ENCODE measurements at regions not wholly inside any gene's neighbourhood (a gene's known extent, or its start where the extent isn't known, plus 50 kb on each side); places are given as distances from the start of the nearest gene placed in this dataset.

- Histone ChIP-seq H3K36me3 (ENCODE audit: insufficient read depth) (no peaks in the 10 kb centered on the region), H3K4me1 (ENCODE audit: insufficient read depth) (no peaks in the 10 kb centered on the region), H3K27ac (ENCODE audit: low read depth) (no peak overlapping the region), H3K4me3 (ENCODE audit: low read depth, low read length) (no peak overlapping the region)
- WGBS: 47% methylated on average over 3 of the region's 3 CpGs
- DNase-seq (ENCODE audit: extremely low spot score): no peak
Observed at GRCh38 chr6:126812010-126812409, 306.5 kb upstream of the RSPO3 start.

DNA sequence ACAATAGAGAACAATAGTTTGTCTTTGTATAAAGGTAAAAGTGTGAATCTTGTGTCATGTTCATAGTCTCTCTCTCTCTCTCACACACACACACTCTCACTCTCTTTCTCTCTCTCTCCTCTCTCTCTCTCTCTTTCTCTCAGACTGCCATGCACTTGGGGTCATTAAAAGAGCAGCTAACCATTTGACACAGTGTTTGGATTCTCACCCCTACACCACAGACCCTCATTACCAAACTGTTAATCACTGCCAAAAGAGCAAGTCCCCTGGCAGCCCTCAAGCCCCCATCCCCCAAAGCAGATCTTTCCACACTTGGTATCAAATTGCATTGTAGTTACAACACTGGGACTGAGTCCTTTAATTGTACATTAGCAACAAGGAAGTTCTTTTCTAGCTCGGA lies 305.8 kb upstream of the RSPO3 start:
- H3K27ac ChIP-seq (ENCODE audit: low read depth): no peak overlapping the region
- no peak for DNase-seq (ENCODE audit: extremely low spot score)
- WGBS: 36% methylated on average over 1 of the region's 1 CpG
- no peaks in the 10 kb centered on the region for H3K36me3 ChIP-seq (ENCODE audit: insufficient read depth)
- H3K4me3 ChIP-seq (ENCODE audit: low read depth, low read length): no peak overlapping the region
- H3K4me1 ChIP-seq (ENCODE audit: insufficient read depth): no peaks in the 10 kb centered on the region

DNA sequence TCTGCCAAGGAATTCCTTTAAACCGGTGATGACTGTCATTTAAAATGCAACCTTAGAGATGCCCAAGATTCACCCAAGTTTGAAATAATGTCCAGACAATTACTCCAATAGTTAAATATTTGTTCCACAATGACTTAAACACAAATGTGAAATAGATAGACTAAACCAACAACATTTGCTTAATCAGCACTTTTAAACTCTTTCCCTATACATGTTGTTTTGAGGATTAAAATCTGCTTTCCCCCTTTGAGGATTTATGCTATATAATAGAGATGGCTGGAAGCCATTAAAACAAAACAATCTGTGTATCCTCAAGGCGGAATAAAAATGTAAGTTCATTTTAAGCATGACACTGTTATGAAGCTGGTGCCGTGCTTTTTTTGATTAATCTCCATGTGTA lies 297.8 kb upstream of the RSPO3 start:
- no peaks in the 10 kb centered on the region for H3K36me3 ChIP-seq (ENCODE audit: insufficient read depth)
- no peaks in the 10 kb centered on the region for H3K4me1 ChIP-seq (ENCODE audit: insufficient read depth)
- no peak overlapping the region for H3K4me3 ChIP-seq (ENCODE audit: low read depth, low read length)
- no peak for DNase-seq (ENCODE audit: extremely low spot score)
- WGBS: 63% methylated on average over 3 of the region's 3 CpGs
- H3K27ac ChIP-seq (ENCODE audit: low read depth): no peak overlapping the region

DNA sequence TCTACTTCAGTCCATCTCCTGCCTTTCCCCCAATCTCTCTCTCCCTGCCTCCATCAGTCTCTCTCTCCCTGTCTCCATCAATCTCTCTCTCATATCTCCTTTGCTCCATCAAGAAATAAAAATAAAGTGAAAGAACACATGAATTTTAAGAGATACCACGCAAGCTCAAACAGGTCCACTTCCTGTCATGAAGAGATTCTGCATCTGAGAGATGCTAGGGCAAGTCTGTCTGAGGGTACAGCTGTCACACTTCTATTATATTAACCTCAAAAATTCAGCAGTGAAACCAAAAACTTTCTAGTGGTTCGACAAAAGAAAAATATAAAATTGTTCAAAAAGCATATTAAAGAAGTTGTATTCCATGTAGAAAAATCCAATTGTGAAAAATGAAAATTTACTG lies 296.8 kb upstream of the RSPO3 start:
- Histone ChIP-seq H3K4me1 (ENCODE audit: insufficient read depth) (no peaks in the 10 kb centered on the region), H3K4me3 (ENCODE audit: low read depth, low read length) (no peak overlapping the region), H3K27ac (ENCODE audit: low read depth) (no peak overlapping the region), H3K36me3 (ENCODE audit: insufficient read depth) (no peaks in the 10 kb centered on the region)
- DNase-seq (ENCODE audit: extremely low spot score): no peak
- WGBS: 63% methylated on average over 2 of the region's 2 CpGs

DNA sequence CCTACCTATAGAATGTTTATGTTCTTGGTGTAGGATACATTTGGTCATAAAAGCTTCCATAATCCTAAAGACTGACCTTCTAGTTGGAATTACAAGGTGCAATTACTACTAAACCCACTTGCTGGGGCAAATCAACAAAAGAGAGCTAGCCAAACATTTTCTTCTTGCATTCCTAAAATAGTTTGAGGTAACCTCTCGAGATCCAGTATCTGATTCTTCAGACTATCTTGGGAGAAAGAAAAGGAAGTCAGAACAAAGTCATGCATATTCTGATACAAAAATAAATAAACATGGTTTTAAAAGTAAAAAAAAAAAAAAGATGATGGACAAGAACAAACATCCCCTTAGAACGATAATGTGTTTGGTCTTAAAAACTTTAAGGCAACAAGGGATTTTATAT lies 294.2 kb upstream of the RSPO3 start:
- DNase-seq (ENCODE audit: extremely low spot score): no peak
- no peaks in the 10 kb centered on the region for H3K36me3 ChIP-seq (ENCODE audit: insufficient read depth)
- H3K27ac ChIP-seq (ENCODE audit: low read depth): no peak overlapping the region
- H3K4me1 ChIP-seq (ENCODE audit: insufficient read depth): no peaks in the 10 kb centered on the region
- WGBS: 26% methylated on average over 2 of the region's 2 CpGs
- H3K4me3 ChIP-seq (ENCODE audit: low read depth, low read length): no peak overlapping the region

DNA sequence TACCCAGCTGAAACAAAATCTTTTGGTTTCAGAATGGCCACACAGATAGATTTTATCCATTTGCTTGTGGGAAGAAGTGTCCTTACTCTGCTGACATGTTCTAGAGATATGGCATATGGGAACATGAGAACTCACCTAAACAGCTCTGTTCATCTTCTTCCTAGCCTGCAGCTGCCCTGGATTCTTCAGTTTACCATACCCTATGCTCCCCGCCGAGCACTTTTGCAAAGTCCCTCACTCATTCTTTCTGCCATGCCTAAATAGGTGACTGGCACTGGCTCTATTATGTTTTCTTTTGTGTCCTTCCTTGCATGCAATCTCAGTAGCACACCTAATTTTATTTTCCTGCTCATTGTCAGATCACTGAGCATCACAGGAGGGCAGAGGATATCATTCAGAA lies 293.7 kb upstream of the RSPO3 start:
- Histone ChIP-seq H3K4me1 (ENCODE audit: insufficient read depth) (no peaks in the 10 kb centered on the region), H3K36me3 (ENCODE audit: insufficient read depth) (no peaks in the 10 kb centered on the region), H3K4me3 (ENCODE audit: low read depth, low read length) (no peak overlapping the region), H3K27ac (ENCODE audit: low read depth) (no peak overlapping the region)
- WGBS: 88% methylated on average over 2 of the region's 2 CpGs
- no peak for DNase-seq (ENCODE audit: extremely low spot score)

DNA sequence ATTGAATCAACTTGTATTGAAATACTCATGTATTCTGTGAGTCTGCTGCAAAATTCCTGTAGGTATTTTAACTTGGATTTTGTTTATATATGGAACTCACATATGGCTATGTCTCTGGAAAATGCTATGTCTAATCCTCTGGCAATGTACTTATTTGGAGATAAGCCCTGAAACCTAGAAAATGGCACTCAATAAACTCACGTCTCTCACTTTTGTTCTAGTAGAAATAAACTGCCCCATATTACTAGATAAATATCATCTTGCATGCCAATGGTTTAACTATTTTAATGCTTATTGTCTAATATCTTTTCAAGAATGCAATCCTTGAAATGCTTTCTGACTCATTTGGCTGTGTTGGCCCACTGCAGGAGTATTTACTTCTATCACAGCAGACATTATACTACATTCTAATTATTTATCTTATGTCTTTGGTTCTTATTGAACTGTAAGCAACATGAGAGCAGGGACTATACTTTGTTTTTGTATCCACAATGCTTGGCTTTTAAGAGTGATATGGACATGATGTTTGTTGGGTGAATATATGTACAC lies 292.2 kb upstream of the RSPO3 start:
- Histone ChIP-seq H3K4me3 (ENCODE audit: low read depth, low read length) (no peak overlapping the region), H3K27ac (ENCODE audit: low read depth) (no peak overlapping the region), H3K36me3 (ENCODE audit: insufficient read depth) (no peaks in the 10 kb centered on the region), H3K4me1 (ENCODE audit: insufficient read depth) (no peaks in the 10 kb centered on the region)
- 65% methylated on average over 1 of the region's 1 CpG for WGBS
- DNase-seq (ENCODE audit: extremely low spot score): no peak

- Histone ChIP-seq H3K4me1 (ENCODE audit: insufficient read depth) (no peaks in the 10 kb centered on the region), H3K4me3 (ENCODE audit: low read depth, low read length) (no peak overlapping the region), H3K36me3 (ENCODE audit: insufficient read depth) (no peaks in the 10 kb centered on the region), H3K27ac (ENCODE audit: low read depth) (no peak overlapping the region)
- no peak for DNase-seq (ENCODE audit: extremely low spot score)
- WGBS: 69% methylated on average over 5 of the region's 5 CpGs
Observed at GRCh38 chr6:126831461-126831860, 287.0 kb upstream of the RSPO3 start.

GRCh38 chr6:126842769-126843168 lies 275.7 kb upstream of the RSPO3 start:
- H3K4me3 ChIP-seq (ENCODE audit: low read depth, low read length): no peak overlapping the region
- no peaks in the 10 kb centered on the region for H3K36me3 ChIP-seq (ENCODE audit: insufficient read depth)
- 80% methylated on average over 1 of the region's 1 CpG for WGBS
- DNase-seq (ENCODE audit: extremely low spot score): no peak
- H3K27ac ChIP-seq (ENCODE audit: low read depth): no peak overlapping the region
- H3K4me1 ChIP-seq (ENCODE audit: insufficient read depth): no peaks in the 10 kb centered on the region

DNA sequence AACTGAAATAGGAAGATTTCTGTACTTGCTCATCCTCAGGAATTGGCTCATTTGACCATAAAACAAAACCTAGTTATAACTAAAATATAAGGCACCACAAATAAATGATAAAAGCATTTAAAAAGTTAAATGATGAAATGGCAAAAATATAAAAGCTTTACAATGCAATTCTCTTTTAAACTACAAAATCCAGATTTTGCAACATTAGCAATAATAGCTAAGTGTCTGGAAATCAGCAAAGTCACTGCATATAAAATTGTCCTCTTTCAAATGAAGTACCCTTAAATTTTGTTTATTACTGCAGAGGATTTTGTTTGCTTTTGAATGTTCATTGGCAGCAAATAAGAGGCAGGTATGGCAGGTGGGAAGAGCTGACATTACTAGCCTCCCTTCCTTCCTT lies 270.4 kb upstream of the RSPO3 start:
- H3K4me1 ChIP-seq (ENCODE audit: insufficient read depth): no peaks in the 10 kb centered on the region
- no peak for DNase-seq (ENCODE audit: extremely low spot score)

GRCh38 chr6:126867641-126868040 lies 250.8 kb upstream of the RSPO3 start:
- WGBS: 75% methylated on average over 3 of the region's 3 CpGs
- Histone ChIP-seq H3K27ac (ENCODE audit: low read depth) (no peak overlapping the region), H3K4me3 (ENCODE audit: low read depth, low read length) (no peak overlapping the region)

More for the DNA sequence above, 270.4 kb upstream of the RSPO3 start:
- H3K27ac ChIP-seq (ENCODE audit: low read depth): no peak overlapping the region
- no peaks in the 10 kb centered on the region for H3K36me3 ChIP-seq (ENCODE audit: insufficient read depth)
- H3K4me3 ChIP-seq (ENCODE audit: low read depth, low read length): no peak overlapping the region

GRCh38 chr6:126873351-126873750 lies 245.1 kb upstream of the RSPO3 start:
- H3K36me3 ChIP-seq (ENCODE audit: insufficient read depth): no peaks in the 10 kb centered on the region
- no peak for DNase-seq (ENCODE audit: extremely low spot score)
- no peak overlapping the region for H3K27ac ChIP-seq (ENCODE audit: low read depth)
- no peaks in the 10 kb centered on the region for H3K4me1 ChIP-seq (ENCODE audit: insufficient read depth)
- no peak overlapping the region for H3K4me3 ChIP-seq (ENCODE audit: low read depth, low read length)

More at GRCh38 chr6:126867641-126868040, 250.8 kb upstream of the RSPO3 start:
- Histone ChIP-seq H3K4me1 (ENCODE audit: insufficient read depth) (no peaks in the 10 kb centered on the region), H3K36me3 (ENCODE audit: insufficient read depth) (no peaks in the 10 kb centered on the region)
- no peak for DNase-seq (ENCODE audit: extremely low spot score)

DNA sequence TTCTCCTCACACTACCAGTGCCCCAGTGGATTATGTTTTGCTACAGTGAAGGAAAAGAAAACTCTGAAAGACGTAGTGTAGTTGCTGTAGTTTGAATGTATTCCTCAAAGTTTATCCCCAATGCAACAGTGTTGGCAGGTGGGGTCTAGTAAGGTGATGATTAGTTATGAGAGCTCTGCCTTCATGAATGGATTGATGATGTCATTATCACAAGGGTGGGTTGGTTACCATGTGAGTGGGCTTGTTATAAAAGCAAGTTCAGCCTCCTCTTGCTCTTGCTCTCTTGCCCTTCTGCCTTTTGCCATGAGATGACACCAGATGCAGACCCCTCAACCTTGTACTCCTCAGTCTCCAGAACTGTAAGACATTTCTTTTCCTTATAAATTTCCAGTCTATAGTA lies 244.7 kb upstream of the RSPO3 start:
- no peak for DNase-seq (ENCODE audit: extremely low spot score)
- no peak overlapping the region for H3K4me3 ChIP-seq (ENCODE audit: low read depth, low read length)
- 83% methylated on average over 1 of the region's 1 CpG for WGBS
- H3K4me1 ChIP-seq (ENCODE audit: insufficient read depth): no peaks in the 10 kb centered on the region
- H3K27ac ChIP-seq (ENCODE audit: low read depth): no peak overlapping the region
- H3K36me3 ChIP-seq (ENCODE audit: insufficient read depth): no peaks in the 10 kb centered on the region

- no peaks in the 10 kb centered on the region for H3K36me3 ChIP-seq (ENCODE audit: insufficient read depth)
- 66% methylated on average over 1 of the region's 1 CpG for WGBS
- DNase-seq (ENCODE audit: extremely low spot score): no peak
- H3K27ac ChIP-seq (ENCODE audit: low read depth): no peak overlapping the region
- H3K4me1 ChIP-seq (ENCODE audit: insufficient read depth): no peaks in the 10 kb centered on the region
- H3K4me3 ChIP-seq (ENCODE audit: low read depth, low read length): no peak overlapping the region
Observed at GRCh38 chr6:126876446-126876845, 242.0 kb upstream of the RSPO3 start.

GRCh38 chr6:126880964-126881363 lies 237.5 kb upstream of the RSPO3 start:
- Histone ChIP-seq H3K36me3 (ENCODE audit: insufficient read depth) (no peaks in the 10 kb centered on the region), H3K4me1 (ENCODE audit: insufficient read depth) (no peaks in the 10 kb centered on the region), H3K4me3 (ENCODE audit: low read depth, low read length) (no peak overlapping the region), H3K27ac (ENCODE audit: low read depth) (no peak overlapping the region)
- DNase-seq (ENCODE audit: extremely low spot score): no peak
- WGBS: 84% methylated on average over 3 of the region's 3 CpGs
